NCI-H2107 treated with DMSO at 0.1 percent for 48 hours (cell line): ENCODE measurements at regions not wholly inside any gene's neighbourhood (a gene's known extent, or its start where the extent isn't known, plus 50 kb on each side); places are given as distances from the start of the nearest gene placed in this dataset.
"Not testable (repeated sequence)": the region's sequence is repeated elsewhere in the genome, so short reads cannot be mapped to it uniquely, and the experiment has no call there.

Experiments used
- DNase-seq: peaks from one replicate; lab custom pipeline; 2025; ENCODE audit not compliant: unreplicated experiment; lab: John Stamatoyannopoulos, UW

DNA sequence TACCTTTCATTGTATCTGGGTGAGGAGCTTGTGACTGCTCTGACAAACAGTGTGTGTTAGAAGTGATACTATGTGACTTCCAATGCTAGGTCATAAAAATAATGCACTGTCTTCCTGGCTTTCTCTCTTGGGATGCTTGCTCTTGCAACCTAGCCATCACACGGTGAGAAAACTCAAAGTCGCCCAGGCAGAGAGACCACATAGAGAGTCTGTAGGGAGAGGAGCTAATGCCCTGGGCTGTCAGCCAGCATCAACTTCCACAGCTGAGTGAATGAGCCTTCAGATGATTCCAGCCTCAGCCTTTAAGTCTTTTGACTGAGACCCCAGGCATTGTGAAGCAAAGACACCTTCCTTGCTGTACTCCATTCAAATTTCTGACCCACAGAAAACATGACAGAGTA, 220.6 kb upstream of the SGO1 start:
- no peak for DNase-seq

DNA sequence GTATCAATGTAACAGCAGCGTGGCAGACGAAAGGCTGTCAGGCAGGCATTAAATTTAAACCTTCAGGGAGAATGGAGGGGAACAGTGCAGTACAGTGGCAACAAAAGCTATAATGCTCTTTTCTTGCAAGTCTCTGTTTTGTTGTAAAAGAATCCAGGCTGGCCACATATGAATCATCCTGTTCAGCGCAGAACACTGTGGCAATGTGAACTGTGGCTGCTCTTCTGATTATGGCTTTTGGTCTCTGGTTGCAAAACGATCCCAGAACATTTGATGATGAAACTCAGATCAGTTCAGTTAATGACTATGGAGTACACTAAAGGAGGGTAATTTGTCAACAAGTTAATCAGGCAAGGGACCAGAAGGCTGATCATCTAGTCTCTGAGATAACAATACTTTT, 219.7 kb upstream of the SGO1 start:
- DNase-seq: no peak

- no peak for DNase-seq
Observed at GRCh38 chr3:20405231-20405630, 219.2 kb upstream of the SGO1 start.

DNA sequence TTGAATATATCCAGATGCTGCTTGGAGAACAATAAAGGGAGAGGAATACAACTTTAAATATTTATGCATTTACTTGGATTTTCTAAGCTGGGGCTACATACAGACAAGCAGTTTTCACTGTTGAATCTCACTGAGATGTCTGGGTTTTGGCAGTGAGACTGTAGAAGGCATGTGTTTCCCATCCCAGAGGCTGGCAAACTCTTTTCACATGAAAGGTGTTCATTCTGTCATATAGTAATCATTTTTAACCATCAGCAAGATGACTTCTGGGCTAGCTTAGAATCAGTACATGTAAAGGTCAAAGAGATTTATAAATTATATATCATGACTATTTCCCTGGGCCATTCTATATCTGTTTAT, 218.7 kb upstream of the SGO1 start:
- DNase-seq: no peak

DNA sequence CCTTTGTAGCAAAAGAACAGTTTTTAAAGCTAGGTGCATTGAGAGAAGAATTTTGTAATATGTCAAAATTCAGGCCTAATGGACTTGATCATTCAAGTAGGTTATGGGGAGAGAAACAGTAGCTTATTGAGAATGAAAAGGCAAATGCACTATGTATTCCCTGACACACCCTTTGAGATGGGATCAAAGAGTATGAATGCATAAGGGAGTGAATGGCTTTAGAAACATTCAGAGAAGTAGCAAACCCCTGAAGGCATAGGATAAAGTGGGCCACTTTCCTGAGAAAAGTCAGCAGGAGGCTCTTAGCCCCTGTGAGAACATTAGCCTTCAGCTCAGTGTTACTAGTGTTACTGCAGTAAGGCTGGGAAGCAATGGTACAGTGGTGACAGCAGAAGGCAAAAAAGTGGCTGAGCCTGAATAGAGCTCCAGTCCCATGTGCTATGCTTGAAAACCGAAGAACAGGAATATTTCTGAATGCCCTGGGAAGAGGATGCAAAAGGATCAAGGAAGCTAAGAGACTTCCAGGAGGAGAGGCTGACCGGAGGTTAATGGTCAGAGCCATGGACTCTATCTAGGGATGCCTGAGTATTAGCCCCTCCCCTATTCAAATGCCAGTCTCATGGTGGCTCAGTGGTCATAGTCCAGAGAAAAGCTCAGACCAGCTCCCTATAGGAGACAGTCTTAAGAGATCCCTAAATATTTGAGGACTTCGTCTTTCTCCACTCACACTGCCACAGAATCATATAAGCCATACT, 218.2 kb upstream of the SGO1 start:
- DNase-seq: no peak

- DNase-seq: no peak
Observed at GRCh38 chr3:20401253-20401652, 215.2 kb upstream of the SGO1 start.

- DNase-seq: no peak
Observed at GRCh38 chr3:20400686-20401085, 214.7 kb upstream of the SGO1 start.

- DNase-seq: no peak
Observed at GRCh38 chr3:20400281-20400680, 214.3 kb upstream of the SGO1 start.

GRCh38 chr3:20396335-20396734, 210.3 kb upstream of the SGO1 start:
- DNase-seq: no peak

GRCh38 chr3:20395692-20396091, 209.7 kb upstream of the SGO1 start:
- DNase-seq: no peak

GRCh38 chr3:20394243-20394642, 208.2 kb upstream of the SGO1 start:
- DNase-seq: no peak

GRCh38 chr3:20391644-20392043, 205.6 kb upstream of the SGO1 start:
- DNase-seq: no peak

GRCh38 chr3:20388971-20389370, 203.0 kb upstream of the SGO1 start:
- DNase-seq: no peak

DNA sequence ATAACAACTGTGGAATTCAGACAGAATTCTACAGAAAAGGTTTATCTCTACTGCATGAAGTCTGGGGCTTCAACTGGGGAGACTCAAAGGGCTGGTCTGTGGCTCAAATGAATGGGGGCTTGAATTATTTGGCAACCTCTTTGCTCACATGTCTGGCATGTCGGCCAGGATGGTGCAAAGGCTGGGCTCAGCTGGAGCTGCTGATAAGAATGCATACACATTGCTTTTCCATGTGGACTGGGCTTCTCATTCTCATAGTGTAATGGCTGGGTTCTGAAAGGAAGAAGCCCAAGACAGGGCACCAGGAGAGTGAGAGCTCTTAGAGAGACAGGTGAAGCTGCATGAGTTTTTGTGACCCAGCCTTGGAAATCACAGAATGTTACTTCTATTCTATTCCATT, 194.3 kb upstream of the SGO1 start:
- no peak for DNase-seq

DNA sequence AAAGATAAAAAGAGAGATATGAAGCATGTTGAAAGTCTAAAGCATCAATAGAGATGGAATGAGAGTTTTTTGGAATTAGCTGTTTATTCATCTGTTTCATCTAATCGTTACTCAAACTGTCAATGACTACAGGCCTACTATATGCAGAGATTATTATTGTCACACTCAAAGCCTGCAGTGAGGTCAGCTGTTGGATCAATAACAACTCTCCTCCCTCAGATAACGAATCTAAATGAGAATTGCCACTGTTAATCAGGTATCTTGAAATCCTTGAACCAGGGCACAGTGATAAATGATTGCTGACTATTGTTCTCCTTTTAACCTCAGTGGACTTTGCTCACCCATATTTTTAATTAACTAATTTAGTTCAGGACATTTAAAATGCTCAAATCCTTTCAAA, 192.3 kb upstream of the SGO1 start:
- DNase-seq: no peak

- peak; percentile 0 for DNase-seq
Observed at GRCh38 chr3:20376665-20377217, 190.7 kb upstream of the SGO1 start.

- no peak for DNase-seq
Observed at GRCh38 chr3:20375302-20375701, 189.3 kb upstream of the SGO1 start.

DNA sequence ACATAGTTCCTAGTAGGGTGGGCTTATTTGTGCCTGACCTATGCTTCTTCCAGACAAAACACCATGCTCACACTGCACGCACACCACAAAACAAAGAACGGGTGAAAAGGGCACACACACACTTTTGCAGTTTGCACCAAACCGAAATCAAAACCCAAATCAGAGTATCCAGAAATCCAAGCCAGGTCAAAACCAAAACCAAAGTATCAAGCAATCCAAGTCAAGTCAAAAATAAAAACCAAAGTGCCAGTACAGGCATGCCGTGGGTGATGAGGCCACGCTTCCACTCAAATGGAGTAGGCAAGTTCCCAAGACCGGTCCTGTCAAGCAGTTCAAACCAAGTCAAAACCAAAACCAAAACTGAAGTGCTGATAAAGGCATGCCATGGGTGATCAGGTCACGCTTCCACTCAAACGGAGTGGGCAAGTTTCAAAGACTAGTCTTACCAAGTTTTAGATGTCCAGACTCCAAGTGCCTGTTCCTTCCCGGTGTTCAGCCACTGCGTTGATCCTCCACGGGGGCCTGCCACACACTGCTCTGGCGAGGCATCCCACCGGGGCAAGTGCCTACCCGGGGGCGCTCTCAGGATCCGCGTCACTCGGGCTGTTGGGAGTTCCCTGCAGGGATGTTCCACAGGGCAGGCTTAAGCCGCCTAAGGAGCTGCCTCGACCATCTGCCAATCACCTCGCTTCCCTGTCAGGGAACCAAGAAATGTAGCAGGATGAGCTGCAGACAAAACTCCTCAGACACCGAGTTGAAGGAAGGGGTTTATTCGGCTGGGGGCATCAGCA, 184.5 kb upstream of the SGO1 start:
- not testable (repeated sequence) for DNase-seq

DNA sequence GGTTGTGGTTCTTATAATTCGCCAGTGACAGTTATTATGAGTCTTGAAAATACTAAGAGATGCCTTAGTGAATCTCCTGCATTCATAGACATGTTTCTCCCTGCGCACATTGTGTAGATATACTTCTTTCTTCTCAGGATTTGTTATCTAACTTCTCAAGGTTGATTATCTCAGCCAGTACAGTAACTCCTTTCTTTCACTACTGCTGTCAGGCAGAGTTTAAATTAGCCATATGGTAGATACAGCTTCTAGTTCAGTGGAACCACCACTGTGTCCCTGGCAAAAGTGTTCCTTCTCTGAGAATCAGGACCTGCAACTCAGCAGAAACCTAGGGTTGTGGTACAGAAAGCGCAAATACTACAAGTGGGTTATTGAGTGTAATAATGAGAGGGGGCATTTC, 175.0 kb upstream of the SGO1 start:
- DNase-seq: no peak

- no peak for DNase-seq
Observed at GRCh38 chr3:20353286-20353685, 167.3 kb upstream of the SGO1 start.

DNA sequence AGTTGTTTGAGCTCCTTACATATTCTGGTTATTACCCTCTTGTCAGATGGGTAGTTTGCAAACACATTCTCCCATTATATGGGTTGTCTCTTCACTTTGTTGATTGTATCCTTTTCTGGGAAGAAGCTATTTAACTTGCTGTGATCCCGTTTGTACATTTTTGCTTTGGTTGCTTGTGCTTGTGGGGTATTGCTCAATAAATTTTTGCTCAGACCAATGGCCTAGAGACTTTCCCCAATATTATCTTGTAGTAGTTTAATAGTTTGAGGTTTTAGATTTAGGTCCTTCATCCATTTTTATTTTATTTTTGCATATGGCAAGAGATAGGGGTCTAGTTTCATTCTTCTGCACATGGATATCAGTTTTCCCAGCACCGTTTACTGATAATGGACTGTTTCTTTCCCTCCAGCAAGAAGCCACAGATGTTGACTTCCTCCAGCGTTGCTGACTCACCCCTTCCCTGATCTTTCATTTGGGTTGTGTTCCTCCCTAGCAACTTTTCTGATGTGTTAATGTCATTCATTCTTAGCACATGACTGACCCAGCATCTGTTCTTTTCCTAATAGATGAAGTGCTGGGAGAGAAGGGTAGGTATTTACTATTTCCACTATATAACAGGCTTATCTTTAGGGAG, 166.7 kb upstream of the SGO1 start:
- DNase-seq: no peak

GRCh38 chr3:20350449-20350848, 164.4 kb upstream of the SGO1 start:
- no peak for DNase-seq
